ENCODE measurements at regions not wholly inside any gene's neighbourhood (a gene's known extent, or its start where the extent isn't known, plus 50 kb on each side); places are given as distances from the start of the nearest gene placed in this dataset.

- Mint-ChIP-seq H3K27ac (no peak overlapping the region), H3K4me1 (ENCODE audit: low read depth) (no peaks in the 10 kb centered on the region), H3K27me3 (no peaks in the 10 kb centered on the region)
Observed at GRCh38 chr10:10209167-10209566, 808.5 kb upstream of the CELF2 start.

GRCh38 chr10:10211409-10211808, 806.3 kb upstream of the CELF2 start:
- Mint-ChIP-seq H3K27me3 (no peaks in the 10 kb centered on the region), H3K4me3 (no peak overlapping the region), H3K4me1 (ENCODE audit: low read depth) (no peaks in the 10 kb centered on the region)

More at GRCh38 chr10:10209167-10209566, 808.5 kb upstream of the CELF2 start:
- H3K36me3 Mint-ChIP-seq (ENCODE audit: low read depth): no peaks in the 10 kb centered on the region
- H3K4me3 Mint-ChIP-seq: no peak overlapping the region
- peaks cover 5% of the 10 kb centered on the region for H3K9me3 Mint-ChIP-seq

GRCh38 chr10:10213237-10213636, 804.4 kb upstream of the CELF2 start:
- Mint-ChIP-seq H3K27ac (no peak overlapping the region), H3K4me3 (no peak overlapping the region), H3K27me3 (no peaks in the 10 kb centered on the region), H3K36me3 (ENCODE audit: low read depth) (no peaks in the 10 kb centered on the region), H3K4me1 (ENCODE audit: low read depth) (no peaks in the 10 kb centered on the region), H3K9me3 (no peaks in the 10 kb centered on the region)

More at GRCh38 chr10:10211409-10211808, 806.3 kb upstream of the CELF2 start:
- Mint-ChIP-seq H3K9me3 (no peaks in the 10 kb centered on the region), H3K27ac (no peak overlapping the region), H3K36me3 (ENCODE audit: low read depth) (no peaks in the 10 kb centered on the region)

- Mint-ChIP-seq H3K9me3 (no peaks in the 10 kb centered on the region), H3K27me3 (peaks cover 4% of the 10 kb centered on the region), H3K36me3 (ENCODE audit: low read depth) (no peaks in the 10 kb centered on the region), H3K4me1 (ENCODE audit: low read depth) (no peaks in the 10 kb centered on the region), H3K27ac (no peak overlapping the region), H3K4me3 (no peak overlapping the region)
Observed at GRCh38 chr10:10222304-10222841, 795.3 kb upstream of the CELF2 start.

GRCh38 chr10:10223131-10223530, 794.5 kb upstream of the CELF2 start:
- no peaks in the 10 kb centered on the region for H3K36me3 Mint-ChIP-seq (ENCODE audit: low read depth)
- peaks cover 4% of the 10 kb centered on the region for H3K27me3 Mint-ChIP-seq
- no peak overlapping the region for H3K27ac Mint-ChIP-seq
- no peaks in the 10 kb centered on the region for H3K9me3 Mint-ChIP-seq
- no peak overlapping the region for H3K4me3 Mint-ChIP-seq
- no peaks in the 10 kb centered on the region for H3K4me1 Mint-ChIP-seq (ENCODE audit: low read depth)

- H3K27ac Mint-ChIP-seq: no peak overlapping the region
- peaks cover 6% of the 10 kb centered on the region for H3K9me3 Mint-ChIP-seq
- H3K4me1 Mint-ChIP-seq (ENCODE audit: low read depth): no peaks in the 10 kb centered on the region
- no peak overlapping the region for H3K4me3 Mint-ChIP-seq
- H3K36me3 Mint-ChIP-seq (ENCODE audit: low read depth): no peaks in the 10 kb centered on the region
- peaks cover 4% of the 10 kb centered on the region for H3K27me3 Mint-ChIP-seq
Observed at GRCh38 chr10:10225136-10225676, 792.5 kb upstream of the CELF2 start.

- H3K4me1 Mint-ChIP-seq (ENCODE audit: low read depth): no peaks in the 10 kb centered on the region
- H3K27ac Mint-ChIP-seq: no peak overlapping the region
- peaks cover 7% of the 10 kb centered on the region for H3K9me3 Mint-ChIP-seq
- H3K27me3 Mint-ChIP-seq: peaks cover 7% of the 10 kb centered on the region
- no peak overlapping the region for H3K4me3 Mint-ChIP-seq
- H3K36me3 Mint-ChIP-seq (ENCODE audit: low read depth): no peaks in the 10 kb centered on the region
Observed at GRCh38 chr10:10233229-10233628, 784.4 kb upstream of the CELF2 start.

- H3K4me3 Mint-ChIP-seq: no peak overlapping the region
- no peaks in the 10 kb centered on the region for H3K4me1 Mint-ChIP-seq (ENCODE audit: low read depth)
- H3K9me3 Mint-ChIP-seq: peaks cover 3% of the 10 kb centered on the region
- no peak overlapping the region for H3K27ac Mint-ChIP-seq
- H3K36me3 Mint-ChIP-seq (ENCODE audit: low read depth): no peaks in the 10 kb centered on the region
- peaks cover 7% of the 10 kb centered on the region for H3K27me3 Mint-ChIP-seq
Observed at GRCh38 chr10:10235003-10235402, 782.7 kb upstream of the CELF2 start.

- Mint-ChIP-seq H3K27me3 (no peaks in the 10 kb centered on the region), H3K27ac (no peak overlapping the region), H3K9me3 (peaks cover 8% of the 10 kb centered on the region), H3K4me1 (ENCODE audit: low read depth) (no peaks in the 10 kb centered on the region), H3K36me3 (ENCODE audit: low read depth) (no peaks in the 10 kb centered on the region), H3K4me3 (no peak overlapping the region)
Observed at GRCh38 chr10:10247585-10247984, 770.1 kb upstream of the CELF2 start.

- peaks cover 7% of the 10 kb centered on the region for H3K9me3 Mint-ChIP-seq
Observed at GRCh38 chr10:10256860-10257259, 760.8 kb upstream of the CELF2 start.

GRCh38 chr10:10259013-10259412, 758.7 kb upstream of the CELF2 start:
- Mint-ChIP-seq H3K9me3 (peaks cover 7% of the 10 kb centered on the region), H3K4me3 (no peak overlapping the region), H3K27ac (no peak overlapping the region), H3K4me1 (ENCODE audit: low read depth) (no peaks in the 10 kb centered on the region), H3K27me3 (no peaks in the 10 kb centered on the region), H3K36me3 (ENCODE audit: low read depth) (no peaks in the 10 kb centered on the region)

More at GRCh38 chr10:10256860-10257259, 760.8 kb upstream of the CELF2 start:
- Mint-ChIP-seq H3K4me1 (ENCODE audit: low read depth) (no peaks in the 10 kb centered on the region), H3K27me3 (no peaks in the 10 kb centered on the region), H3K27ac (no peak overlapping the region), H3K4me3 (no peak overlapping the region), H3K36me3 (ENCODE audit: low read depth) (no peaks in the 10 kb centered on the region)

GRCh38 chr10:10270126-10271050, 747.3 kb upstream of the CELF2 start:
- H3K4me1 Mint-ChIP-seq (ENCODE audit: low read depth): no peaks in the 10 kb centered on the region
- no peaks in the 10 kb centered on the region for H3K36me3 Mint-ChIP-seq (ENCODE audit: low read depth)
- no peak overlapping the region for H3K27ac Mint-ChIP-seq
- H3K9me3 Mint-ChIP-seq: no peaks in the 10 kb centered on the region
- no peaks in the 10 kb centered on the region for H3K27me3 Mint-ChIP-seq
- H3K4me3 Mint-ChIP-seq: no peak overlapping the region

- Mint-ChIP-seq H3K9me3 (no peaks in the 10 kb centered on the region), H3K27ac (no peak overlapping the region), H3K4me3 (no peak overlapping the region), H3K36me3 (ENCODE audit: low read depth) (no peaks in the 10 kb centered on the region), H3K4me1 (ENCODE audit: low read depth) (no peaks in the 10 kb centered on the region), H3K27me3 (no peaks in the 10 kb centered on the region)
Observed at GRCh38 chr10:10271639-10272192, 746.0 kb upstream of the CELF2 start.

GRCh38 chr10:10273661-10274060, 744.0 kb upstream of the CELF2 start:
- H3K27me3 Mint-ChIP-seq: no peaks in the 10 kb centered on the region
- no peak overlapping the region for H3K27ac Mint-ChIP-seq
- no peak overlapping the region for H3K4me3 Mint-ChIP-seq
- no peaks in the 10 kb centered on the region for H3K9me3 Mint-ChIP-seq
- H3K4me1 Mint-ChIP-seq (ENCODE audit: low read depth): no peaks in the 10 kb centered on the region
- H3K36me3 Mint-ChIP-seq (ENCODE audit: low read depth): no peaks in the 10 kb centered on the region

- Mint-ChIP-seq H3K9me3 (peaks cover 7% of the 10 kb centered on the region), H3K27ac (no peak overlapping the region), H3K36me3 (ENCODE audit: low read depth) (no peaks in the 10 kb centered on the region), H3K4me1 (ENCODE audit: low read depth) (no peaks in the 10 kb centered on the region), H3K27me3 (no peaks in the 10 kb centered on the region), H3K4me3 (no peak overlapping the region)
Observed at GRCh38 chr10:10279906-10280305, 737.8 kb upstream of the CELF2 start.

Data from stimulated activated naive CD8-positive, alpha-beta T cell treated with anti-CD3 and anti-CD28 coated beads, Interleukin-15, Interleukin-2, amounts not matched to agents 100 ng/mL and 50 ng/mL, for 24 hours (primary cell).